BJ (cell line): ENCODE measurements at regions not wholly inside any gene's neighbourhood (a gene's known extent, or its start where the extent isn't known, plus 50 kb on each side); places are given as distances from the start of the nearest gene placed in this dataset.
A peak's percentile ranks its signal among the peaks of the same experiment; 100 is the strongest.

ENCODE experiments used
- CTCF ChIA-PET: fragments of 350-600 bp; formaldehyde crosslinking; extraction: SDS; loops from one replicate; lab custom pipeline; 2021; ENCODE audit warnings: antibody characterized with exemption, inconsistent platforms; lab: Yijun Ruan, JAX
- POLR2A ChIA-PET: fragments of 300-600 bp; sonication (Branson Sonifier 250); formaldehyde crosslinking; extraction: SDS; loops from one replicate; lab custom pipeline; 2021; ENCODE audit warnings: antibody characterized with exemption; lab: Charles Lee
- DNase-seq: peaks from one replicate; pipeline ENCODE4 v3.0.0-alpha.2; 2011; ENCODE audit warnings: low read depth
- H3K27me3 ChIP-seq: 2 replicates; pipeline ENCODE4 v1.6.0; 2011; ENCODE audit warnings: low read length; ENCODE audit not compliant: control insufficient read depth, insufficient read depth
- H3K36me3 ChIP-seq: 2 replicates; pipeline ENCODE4 v1.5.1; 2011; ENCODE audit warnings: low read length; ENCODE audit not compliant: control insufficient read depth, insufficient read depth
- H3K4me3 ChIP-seq: 2 replicates; pipeline ENCODE4 v1.5.1; 2011; ENCODE audit warnings: low read depth, mild to moderate bottlenecking, control low read depth, low read length
- TF ChIP-seq, protein P1 (sequence below): IDR thresholded peaks from 2 replicates; pipeline ENCODE4 v1.5.1; 2011; ENCODE audit warnings: low read depth, mild to moderate bottlenecking, control low read depth, inconsistent platforms, low read length, moderate library complexity; ENCODE audit not compliant: insufficient read depth

DNA sequence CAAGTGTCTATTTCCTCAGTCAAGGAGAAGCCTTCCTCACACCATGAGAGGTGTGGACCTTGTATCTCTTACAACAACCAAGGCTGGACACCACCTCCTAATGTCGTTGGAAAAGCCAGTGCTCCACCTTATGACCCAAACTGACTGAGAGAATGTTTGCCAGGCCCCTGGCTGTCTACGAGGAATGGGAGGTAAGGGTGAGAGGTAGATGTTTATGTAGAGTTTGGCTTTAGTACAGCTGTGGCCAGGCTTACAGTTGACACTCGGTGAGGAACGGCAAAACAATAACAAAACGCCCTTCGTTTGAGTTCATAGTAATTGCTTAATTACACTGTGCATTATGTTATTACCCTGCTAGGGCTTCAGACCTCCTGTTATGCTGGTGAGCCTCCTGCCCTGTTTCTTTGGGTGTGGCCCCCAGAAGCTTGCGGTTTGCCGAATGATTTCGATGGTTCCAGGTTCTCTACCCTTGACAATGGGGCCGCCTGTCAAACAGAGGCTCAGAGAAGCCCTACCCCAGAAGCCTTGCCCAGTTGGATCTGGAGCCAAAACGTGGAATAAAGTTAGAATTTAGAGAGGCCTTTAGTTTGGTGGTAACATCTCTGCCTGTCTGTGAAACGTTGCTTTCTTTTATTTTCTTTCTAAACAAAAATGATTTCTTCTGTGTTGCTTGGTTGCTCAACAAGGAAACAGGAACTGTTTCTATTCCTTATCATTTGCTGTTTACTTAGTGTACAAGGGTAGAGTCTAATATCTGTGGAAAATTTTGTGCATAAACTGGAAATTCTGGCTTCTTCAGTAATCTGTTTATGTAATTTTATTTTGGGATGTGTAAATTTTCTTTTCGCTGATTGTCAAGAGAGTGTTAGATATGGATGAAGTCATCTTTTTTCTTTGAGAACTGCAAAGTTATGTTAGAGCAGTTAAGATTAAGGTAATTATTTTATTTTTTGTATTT lies 60.4 kb upstream of the FOXQ1 start:
- no peak for DNase-seq
- Histone ChIP-seq H3K27me3 (no peaks in the 10 kb centered on the region), H3K36me3 (no peaks in the 10 kb centered on the region), H3K4me3 (no peak overlapping the region)
- CTCF ChIA-PET: no interaction called here
- TF ChIP-seq, protein P1, sequence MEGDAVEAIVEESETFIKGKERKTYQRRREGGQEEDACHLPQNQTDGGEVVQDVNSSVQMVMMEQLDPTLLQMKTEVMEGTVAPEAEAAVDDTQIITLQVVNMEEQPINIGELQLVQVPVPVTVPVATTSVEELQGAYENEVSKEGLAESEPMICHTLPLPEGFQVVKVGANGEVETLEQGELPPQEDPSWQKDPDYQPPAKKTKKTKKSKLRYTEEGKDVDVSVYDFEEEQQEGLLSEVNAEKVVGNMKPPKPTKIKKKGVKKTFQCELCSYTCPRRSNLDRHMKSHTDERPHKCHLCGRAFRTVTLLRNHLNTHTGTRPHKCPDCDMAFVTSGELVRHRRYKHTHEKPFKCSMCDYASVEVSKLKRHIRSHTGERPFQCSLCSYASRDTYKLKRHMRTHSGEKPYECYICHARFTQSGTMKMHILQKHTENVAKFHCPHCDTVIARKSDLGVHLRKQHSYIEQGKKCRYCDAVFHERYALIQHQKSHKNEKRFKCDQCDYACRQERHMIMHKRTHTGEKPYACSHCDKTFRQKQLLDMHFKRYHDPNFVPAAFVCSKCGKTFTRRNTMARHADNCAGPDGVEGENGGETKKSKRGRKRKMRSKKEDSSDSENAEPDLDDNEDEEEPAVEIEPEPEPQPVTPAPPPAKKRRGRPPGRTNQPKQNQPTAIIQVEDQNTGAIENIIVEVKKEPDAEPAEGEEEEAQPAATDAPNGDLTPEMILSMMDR: no peak
- POLR2A ChIA-PET: interaction anchor here (0.6 kb wide), 1 partner anchor 105 kb away, joined by 4 read pairs; no protein-coding TSS in a partner anchor

DNA sequence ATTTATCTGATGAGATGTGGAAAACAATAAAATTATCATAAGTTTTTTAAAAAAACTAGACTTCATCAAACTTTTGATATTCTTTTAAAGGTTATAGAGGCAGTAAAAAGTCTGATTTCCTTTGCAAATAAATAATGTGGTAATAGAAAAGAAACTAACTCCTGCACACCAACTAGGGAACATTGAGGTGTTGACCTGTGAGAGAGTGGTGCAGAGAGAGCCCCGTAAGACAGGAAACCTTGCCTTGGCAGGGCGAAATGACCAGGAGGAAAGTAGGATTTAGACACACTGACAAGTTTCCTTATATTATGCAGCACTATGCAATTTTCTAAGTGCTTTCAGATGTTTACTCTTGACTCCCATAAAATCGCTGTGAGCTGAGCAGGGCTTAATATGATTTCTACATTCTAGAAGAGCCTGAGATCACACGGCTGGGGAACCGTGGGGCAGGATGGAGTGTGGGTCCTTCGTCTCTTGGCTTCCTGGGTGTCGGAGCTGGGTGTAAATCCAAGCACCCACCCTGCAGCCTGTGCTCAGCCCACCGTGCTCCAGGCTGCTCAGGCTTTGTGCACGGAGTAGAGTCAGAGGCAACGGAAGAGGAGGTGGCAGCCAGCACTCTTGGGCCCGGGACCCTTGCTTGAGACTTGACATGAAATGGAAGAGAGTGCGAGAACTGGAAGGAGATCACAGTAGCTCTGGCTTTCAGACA lies 61.3 kb upstream of the FOXQ1 start:
- no peak for DNase-seq
- H3K27me3 ChIP-seq: no peaks in the 10 kb centered on the region
- TF ChIP-seq, protein P1: no peak
- no peaks in the 10 kb centered on the region for H3K36me3 ChIP-seq
- H3K4me3 ChIP-seq: no peak overlapping the region
- ChIA-PET POLR2A (interaction anchor here (0.6 kb wide), 1 partner anchor 106 kb away, joined by 4 read pairs; no protein-coding TSS in a partner anchor), CTCF (no interaction called here)

DNA sequence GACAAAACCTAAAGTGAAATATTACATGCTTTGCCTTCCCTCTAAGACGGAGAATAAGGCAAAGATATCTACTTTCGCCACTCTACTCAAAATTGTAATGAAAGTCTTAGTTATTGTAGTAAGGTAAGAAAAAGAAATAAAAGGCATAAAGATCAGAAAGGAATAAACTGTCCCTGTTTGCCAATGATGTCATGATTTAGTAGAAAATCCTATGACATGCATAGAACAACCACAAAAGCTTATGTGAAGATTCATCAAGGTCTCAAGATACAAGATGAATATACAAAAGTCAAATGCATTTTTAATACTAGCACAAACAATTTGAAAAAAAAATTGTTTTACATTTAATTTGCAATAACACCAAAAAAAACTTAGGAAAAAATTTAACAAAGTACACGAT lies 64.0 kb upstream of the FOXQ1 start:
- H3K4me3 ChIP-seq: no peak overlapping the region
- no peak for DNase-seq
- H3K27me3 ChIP-seq: no peaks in the 10 kb centered on the region
- H3K36me3 ChIP-seq: no peaks in the 10 kb centered on the region
- POLR2A ChIA-PET: no interaction called here
- TF ChIP-seq, protein P1: no peak
- CTCF ChIA-PET: no interaction called here

DNA sequence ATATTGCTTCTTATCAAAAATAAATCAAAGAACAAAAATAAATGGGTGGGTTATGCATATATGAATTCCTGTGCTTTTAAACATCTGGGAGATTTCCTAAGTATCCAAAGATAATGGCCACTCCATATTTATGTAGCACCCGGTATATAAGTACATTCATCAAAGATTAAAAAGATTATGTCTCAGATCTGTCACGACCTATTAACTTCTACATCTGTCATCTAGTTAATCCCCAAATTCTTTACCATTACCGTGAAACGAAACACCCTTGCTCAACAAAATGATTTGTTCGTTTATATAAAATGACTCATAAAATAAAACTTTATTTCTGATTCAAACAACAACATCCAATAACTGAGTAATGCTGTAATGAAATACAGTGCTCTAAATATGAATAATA lies 64.8 kb upstream of the FOXQ1 start:
- TF ChIP-seq, protein P1: no peak
- POLR2A ChIA-PET: no interaction called here
- Histone ChIP-seq H3K4me3 (no peak overlapping the region), H3K36me3 (no peaks in the 10 kb centered on the region), H3K27me3 (no peaks in the 10 kb centered on the region)
- DNase-seq: no peak
- CTCF ChIA-PET: interaction anchor here (2.0 kb wide), 1 partner anchor 9 kb away, joined by 10 read pairs; no protein-coding TSS in a partner anchor

DNA sequence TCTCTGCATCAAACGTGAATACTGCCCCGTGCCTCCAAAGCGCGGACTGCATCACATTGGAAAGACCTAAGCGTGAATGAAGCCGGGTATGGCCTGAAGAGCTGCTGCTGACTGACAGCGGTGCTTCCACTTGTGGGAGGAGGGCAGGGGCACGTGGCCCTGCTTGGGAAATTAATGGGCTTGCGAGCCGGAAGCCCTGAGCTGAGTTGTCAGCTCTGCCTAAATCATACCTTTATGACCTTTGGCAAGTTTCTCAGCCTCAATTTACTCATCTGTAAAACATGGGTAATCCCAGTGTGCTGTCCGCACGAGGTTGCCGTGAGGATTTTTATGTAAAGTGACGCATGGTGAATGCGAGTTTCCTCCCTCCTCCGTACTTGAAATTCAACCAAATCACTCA lies 67.0 kb upstream of the FOXQ1 start:
- ChIA-PET CTCF (interaction anchor here (2.0 kb wide), 1 partner anchor 11 kb away, joined by 10 read pairs; no protein-coding TSS in a partner anchor), POLR2A (no interaction called here)
- peak; percentile 70 for DNase-seq
- no peaks in the 10 kb centered on the region for H3K27me3 ChIP-seq
- H3K4me3 ChIP-seq: no peak overlapping the region
- no peaks in the 10 kb centered on the region for H3K36me3 ChIP-seq
- TF ChIP-seq, protein P1: no peak
